GM12878 (cell line): ENCODE measurements at regions not wholly inside any gene's neighbourhood (a gene's known extent, or its start where the extent isn't known, plus 50 kb on each side); places are given as distances from the start of the nearest gene placed in this dataset.

Experiments
- ATAC-seq: fragments of 200-7000 bp; cut with Tn5 transposase; 3 replicates; pipeline ENCODE4 v1.9.1; 2020; ENCODE audit warnings: mild to moderate bottlenecking, moderate library complexity
- BruUV-seq: library from RNA; stranded (reverse); fragments of 400-500 nt; replicated peaks from 2 replicates; lab custom pipeline; 2021; lab: Mats Ljungman, UMichigan
- CTCF ChIA-PET: fragments of 300-600 bp; sonication (Branson Sonifier 250); formaldehyde crosslinking; extraction: SDS; loops from one replicate; lab custom pipeline; 2021; ENCODE audit warnings: inconsistent platforms; lab: Yijun Ruan, JAX
- POLR2A ChIA-PET: fragments of 350-600 bp; formaldehyde crosslinking; extraction: SDS; loops from one replicate; lab custom pipeline; 2021; ENCODE audit warnings: inconsistent platforms; lab: Charles Lee
- RAD21 ChIA-PET: fragments of 300-600 bp; sonication (Branson Sonifier 250); formaldehyde crosslinking; loops from one replicate; lab custom pipeline; 2023; ENCODE audit warnings: antibody characterized with exemption; ENCODE audit not compliant: unreplicated experiment; lab: Charles Lee
- SMC1A ChIA-PET: fragments of 300-600 bp; sonication (Branson Sonifier 250); formaldehyde crosslinking; loops from one replicate; lab custom pipeline; 2023; ENCODE audit not compliant: unreplicated experiment, uncharacterized antibody; lab: Charles Lee
- DNase-seq: peaks from one replicate; pipeline ENCODE4 v3.0.0-alpha.2; 2011; ENCODE audit warnings: low read depth, low spot score
- FAIRE-seq: peaks from 3 replicates; lab custom pipeline; 2011; peaks lifted over from hg19 to GRCh38; lab: Jason Lieb, UNC
- H2AFZ ChIP-seq: 2 replicates; pipeline ENCODE4 v1.6.0; 2011; ENCODE audit warnings: low read depth, low read length, control low read depth; ENCODE audit not compliant: control insufficient read depth
- H3K27ac ChIP-seq: 2 replicates; pipeline ENCODE4 v1.5.1; 2011; ENCODE audit warnings: control low read depth; ENCODE audit not compliant: control insufficient read depth, insufficient read depth
- H3K27me3 ChIP-seq, 2 experiments: replicated peaks in 1 of 2; 2 replicates each; pipeline versions ENCODE4 v1.6.0 to v1.6.1; 2011; ENCODE audit warnings: low read length in 1 of 2; ENCODE audit not compliant: control insufficient read depth in 2 of 2, insufficient read depth in 2 of 2
- H3K36me3 ChIP-seq, 2 experiments: 2 replicates each; pipeline ENCODE4 v1.5.1; 2011; ENCODE audit warnings: low read length in 1 of 2; ENCODE audit not compliant: control insufficient read depth in 2 of 2, insufficient read depth in 2 of 2
- H3K4me1 ChIP-seq: 2 replicates; pipeline ENCODE4 v1.6.1; 2011; ENCODE audit warnings: mild to moderate bottlenecking, low read length, moderate library complexity, mixed read lengths; ENCODE audit not compliant: control insufficient read depth, insufficient read depth
- H3K4me2 ChIP-seq: 2 replicates; pipeline ENCODE4 v1.6.0; 2011; ENCODE audit warnings: control low read depth; ENCODE audit not compliant: control insufficient read depth, insufficient read depth
- H3K4me3 ChIP-seq: fragments of 200-600 bp; sonication (generic); 2 replicates; pipeline ENCODE4 v1.5.1; 2016
- H3K79me2 ChIP-seq: 2 replicates; pipeline ENCODE4 v1.6.0; 2011; ENCODE audit warnings: low read length; ENCODE audit not compliant: control insufficient read depth, insufficient read depth
- H3K9ac ChIP-seq: 2 replicates; pipeline ENCODE4 v1.8.0; 2011; ENCODE audit warnings: low read length, control low read depth, mixed read lengths; ENCODE audit not compliant: control insufficient read depth, insufficient read depth
- H3K9me3 ChIP-seq: replicated peaks from 3 replicates; pipeline ENCODE4 v1.5.1; 2011; ENCODE audit warnings: mild to moderate bottlenecking, low read length; ENCODE audit not compliant: control insufficient read depth, insufficient read depth
- H4K20me1 ChIP-seq: 2 replicates; pipeline ENCODE4 v1.6.0; 2011; ENCODE audit not compliant: control insufficient read depth, insufficient read depth
- CBX5 ChIP-seq: sonication (generic); IDR thresholded peaks from 2 replicates; pipeline ENCODE4 v1.6.1; 2016; ENCODE audit warnings: low read depth, moderate library complexity, mild to moderate bottlenecking, inconsistent platforms
- CTCF ChIP-seq, 3 experiments: IDR thresholded peaks in 2 of 3; conservative IDR thresholded peaks in 1 of 3; 2 replicates each; pipeline ENCODE4 v1.5.1; 2011; ENCODE audit warnings: low read depth in 3 of 3, low read length in 3 of 3, mild to moderate bottlenecking in 3 of 3, control low read depth in 2 of 3, moderate library complexity in 2 of 3, inconsistent platforms in 1 of 3, mixed read lengths in 1 of 3; ENCODE audit not compliant: control insufficient read depth in 2 of 3, insufficient read depth in 1 of 3; ENCODE audit errors: extremely low read depth in 1 of 3
- ETV6 ChIP-seq, 2 experiments: fragments of 450-650 bp in 1 of 2; IDR thresholded peaks in 1 of 2; conservative IDR thresholded peaks in 1 of 2; 2 replicates each; pipeline ENCODE4 v1.6.1; 2014; ENCODE audit warnings: antibody characterized with exemption in 1 of 2, borderline replicate concordance in 1 of 2, low read depth in 1 of 2, mild to moderate bottlenecking in 1 of 2, moderate library complexity in 1 of 2
- HDAC6 ChIP-seq: fragments of 200-600 bp; sonication (generic); IDR thresholded peaks from one replicate; pipeline ENCODE4 v1.8.0; 2017; ENCODE audit warnings: antibody characterized with exemption; ENCODE audit not compliant: unreplicated experiment
- LARP7 ChIP-seq: fragments of 450-650 bp; IDR thresholded peaks from 2 replicates; pipeline ENCODE4 v1.6.1; 2017; ENCODE audit warnings: mild to moderate bottlenecking
- MEF2B ChIP-seq: fragments of 450-650 bp; IDR thresholded peaks from 2 replicates; pipeline ENCODE4 v1.6.1; 2018; ENCODE audit warnings: mild to moderate bottlenecking, moderate library complexity; ENCODE audit not compliant: partially characterized antibody, poor library complexity, severe bottlenecking
- SKIL ChIP-seq: fragments of 450-650 bp; IDR thresholded peaks from 2 replicates; pipeline ENCODE4 v1.6.1; 2017; ENCODE audit warnings: mild to moderate bottlenecking, low read depth, inconsistent platforms; ENCODE audit not compliant: poor library complexity, severe bottlenecking
- SMARCA5 ChIP-seq: fragments of 450-650 bp; IDR thresholded peaks from 2 replicates; pipeline ENCODE4 v1.6.1; 2017; ENCODE audit warnings: mild to moderate bottlenecking
- SREBF2 ChIP-seq: IDR thresholded peaks from 2 replicates; pipeline ENCODE4 v1.6.1; 2012; ENCODE audit warnings: mild to moderate bottlenecking, low read length
- SUZ12 ChIP-seq: fragments of 200-600 bp; sonication (generic); IDR thresholded peaks from one replicate; pipeline ENCODE4 v1.6.1; 2018; ENCODE audit warnings: antibody characterized with exemption, mild to moderate bottlenecking; ENCODE audit not compliant: unreplicated experiment
- ZBTB40 ChIP-seq: fragments of 450-650 bp; IDR thresholded peaks from 2 replicates; pipeline ENCODE4 v1.6.1; 2016; ENCODE audit warnings: mild to moderate bottlenecking, moderate library complexity, borderline replicate concordance
- WGBS: methylation state at CpG from one replicate; pipeline ENCODE4 v1.1.6; 2016; ENCODE audit warnings: low lambda C conversion rate; ENCODE audit not compliant: insufficient replicate concordance, insufficient coverage; ENCODE audit errors: missing lambda C conversion rate; 5-methylcytosine and 5-hydroxymethylcytosine counted together
- in situ Hi-C: fragments of 300-500 bp; cut with MboI; formaldehyde crosslinking; loops from 9 replicates; pipeline ENCODE4 v1.14.3; 2018; ENCODE audit warnings: mixed read lengths
- intact Hi-C: fragments of 100-400 bp; cut with micrococcal nuclease; formaldehyde crosslinking; loops from one replicate; pipeline ENCODE4 v1.14.2; 2022; ENCODE audit not compliant: unreplicated experiment
- TF ChIP-seq, protein P1 (sequence below): fragments of 450-650 bp; IDR thresholded peaks from 2 replicates; pipeline ENCODE4 v1.6.1; 2017; ENCODE audit warnings: antibody characterized with exemption, mild to moderate bottlenecking, moderate library complexity

DNA sequence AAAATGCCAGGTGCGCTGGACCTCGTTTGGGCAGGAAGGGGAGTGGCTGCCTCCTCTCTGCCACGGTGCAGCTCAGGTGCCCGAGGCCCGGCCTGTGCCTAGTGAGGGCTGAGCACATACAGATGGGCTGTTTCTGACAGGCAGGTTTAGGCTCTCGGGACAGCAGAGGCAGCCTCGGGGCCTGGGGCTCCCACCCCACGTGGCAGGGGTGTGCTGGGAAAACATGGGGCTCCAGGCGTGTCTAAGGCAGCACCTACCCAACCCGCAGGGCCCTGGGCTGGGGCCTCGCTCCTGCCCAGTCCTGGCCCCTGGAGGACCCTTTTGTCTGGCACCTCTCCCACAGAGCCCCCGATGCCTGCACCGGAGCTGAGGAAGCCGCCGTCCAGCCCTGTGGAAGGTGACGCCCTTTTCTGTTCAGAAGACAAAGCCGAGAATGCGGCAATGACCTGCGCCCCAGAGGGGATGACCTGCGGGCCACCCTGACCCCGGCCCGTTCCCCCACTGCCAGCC, 76.4 kb upstream of the GALNT9 start:
- no peak for FAIRE-seq
- in situ Hi-C loops, result no loop called here
- intact Hi-C loops, result no loop called here
- no peak overlapping the region for H2AFZ ChIP-seq
- DNase-seq, result no peak
- CTCF ChIA-PET, result no interaction called here
- no peaks in the 10 kb centered on the region for H3K27me3 ChIP-seq
- no peak overlapping the region for H3K9ac ChIP-seq
- no peaks in the 10 kb centered on the region for H3K36me3 ChIP-seq
- no peak overlapping the region for H3K27ac ChIP-seq
- no peak overlapping the region for H3K4me2 ChIP-seq
- no TSS peak for BruUV-seq
- no peak for ATAC-seq
- H3K9me3 ChIP-seq, result no peaks in the 10 kb centered on the region
- WGBS, result 34% methylated on average over 22 of the region's 22 CpGs
- H4K20me1 ChIP-seq, result no peaks in the 10 kb centered on the region
- SMC1A ChIA-PET, result no interaction called here
- RAD21 ChIA-PET, result no interaction called here
- no peaks in the 10 kb centered on the region for H3K4me1 ChIP-seq
- POLR2A ChIA-PET, result no interaction called here
- H3K4me3 ChIP-seq, result no peak overlapping the region
- no peaks in the 10 kb centered on the region for H3K79me2 ChIP-seq
- TF ChIP-seq CBX5 (no peak), ZBTB40 (no peak), HDAC6 (no peak), SMARCA5 (no peak), SUZ12 (no peak), SKIL (no peak), SREBF2 (no peak), LARP7 (no peak), MEF2B (no peak), ETV6 (conservative IDR thresholded peaks at IDR 0.05 in 1 of 2, IDR thresholded peaks at IDR 0.05 in 1 of 2; ENCODE audit: borderline replicate concordance in 1 of 2, low read depth in 1 of 2) (no peak), CTCF (IDR thresholded peaks at IDR 0.05 in 2 of 3, conservative IDR thresholded peaks at IDR 0.05 in 1 of 3; ENCODE audit: control insufficient read depth in 2 of 3, extremely low read depth in 1 of 3, insufficient read depth in 1 of 3, low read depth in 3 of 3, low read length in 3 of 3) (no peak)
- TF ChIP-seq, protein P1, sequence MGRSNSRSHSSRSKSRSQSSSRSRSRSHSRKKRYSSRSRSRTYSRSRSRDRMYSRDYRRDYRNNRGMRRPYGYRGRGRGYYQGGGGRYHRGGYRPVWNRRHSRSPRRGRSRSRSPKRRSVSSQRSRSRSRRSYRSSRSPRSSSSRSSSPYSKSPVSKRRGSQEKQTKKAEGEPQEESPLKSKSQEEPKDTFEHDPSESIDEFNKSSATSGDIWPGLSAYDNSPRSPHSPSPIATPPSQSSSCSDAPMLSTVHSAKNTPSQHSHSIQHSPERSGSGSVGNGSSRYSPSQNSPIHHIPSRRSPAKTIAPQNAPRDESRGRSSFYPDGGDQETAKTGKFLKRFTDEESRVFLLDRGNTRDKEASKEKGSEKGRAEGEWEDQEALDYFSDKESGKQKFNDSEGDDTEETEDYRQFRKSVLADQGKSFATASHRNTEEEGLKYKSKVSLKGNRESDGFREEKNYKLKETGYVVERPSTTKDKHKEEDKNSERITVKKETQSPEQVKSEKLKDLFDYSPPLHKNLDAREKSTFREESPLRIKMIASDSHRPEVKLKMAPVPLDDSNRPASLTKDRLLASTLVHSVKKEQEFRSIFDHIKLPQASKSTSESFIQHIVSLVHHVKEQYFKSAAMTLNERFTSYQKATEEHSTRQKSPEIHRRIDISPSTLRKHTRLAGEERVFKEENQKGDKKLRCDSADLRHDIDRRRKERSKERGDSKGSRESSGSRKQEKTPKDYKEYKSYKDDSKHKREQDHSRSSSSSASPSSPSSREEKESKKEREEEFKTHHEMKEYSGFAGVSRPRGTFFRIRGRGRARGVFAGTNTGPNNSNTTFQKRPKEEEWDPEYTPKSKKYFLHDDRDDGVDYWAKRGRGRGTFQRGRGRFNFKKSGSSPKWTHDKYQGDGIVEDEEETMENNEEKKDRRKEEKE, result no peak
